Endometrium (tissue), 2 donors: ENCODE measurements at regions not wholly inside any gene's neighbourhood (a gene's known extent, or its start where the extent isn't known, plus 50 kb on each side); places are given as distances from the start of the nearest gene placed in this dataset.

Experiments
- FAIRE-seq: peaks from 2 replicates; lab custom pipeline; 2012; peaks lifted over from hg19 to GRCh38; lab: Jason Lieb, UNC
- donor health status: control.
- donor health status: control.

GRCh38 chr11:116473206-116473769, 299.5 kb downstream of the BUD13 start:
- no peak for FAIRE-seq

DNA sequence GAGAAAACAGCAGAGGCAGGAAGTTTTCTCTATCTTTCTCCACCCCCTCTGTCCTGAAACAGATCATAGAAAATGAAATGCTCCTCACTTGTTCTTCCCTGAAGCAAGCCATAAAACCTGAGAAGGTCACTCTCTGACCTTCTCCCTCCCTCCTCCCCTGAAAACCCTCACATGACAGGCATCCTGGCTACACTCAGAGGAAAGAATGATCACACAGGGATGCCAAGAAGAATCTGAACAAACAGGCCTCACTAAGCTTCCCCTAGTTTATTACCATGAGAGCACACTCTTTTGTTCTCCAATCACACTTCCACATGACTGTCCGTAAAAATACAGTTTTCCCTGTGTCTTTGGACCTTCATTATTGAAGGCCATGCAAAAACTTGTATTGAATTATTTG, 300.1 kb downstream of the BUD13 start:
- FAIRE-seq = no peak

- no peak for FAIRE-seq
Measured at GRCh38 chr11:116471608-116472256, 301.1 kb downstream of the BUD13 start.

DNA sequence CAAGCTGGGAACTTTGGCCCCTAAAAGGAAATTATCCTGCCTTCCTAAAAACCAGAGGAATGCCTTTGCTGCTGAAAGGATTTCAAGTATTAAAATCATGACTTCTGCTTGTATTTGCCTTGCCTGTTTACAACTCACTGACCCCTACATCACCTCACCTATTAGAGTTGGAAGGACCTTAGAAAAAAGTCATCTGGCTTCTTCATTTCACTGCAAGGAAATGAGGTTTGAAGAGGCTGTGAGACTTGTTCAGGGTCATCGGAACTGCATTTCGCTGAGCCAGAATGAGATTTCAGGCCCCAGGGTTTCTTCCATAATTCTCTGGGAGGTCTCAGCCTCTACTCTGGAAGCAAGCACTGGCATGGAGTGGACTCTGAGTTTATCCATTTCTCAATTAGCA, 304.1 kb downstream of the BUD13 start:
- no peak for FAIRE-seq

GRCh38 chr11:116467823-116468222, 305.0 kb downstream of the BUD13 start:
- FAIRE-seq = no peak

DNA sequence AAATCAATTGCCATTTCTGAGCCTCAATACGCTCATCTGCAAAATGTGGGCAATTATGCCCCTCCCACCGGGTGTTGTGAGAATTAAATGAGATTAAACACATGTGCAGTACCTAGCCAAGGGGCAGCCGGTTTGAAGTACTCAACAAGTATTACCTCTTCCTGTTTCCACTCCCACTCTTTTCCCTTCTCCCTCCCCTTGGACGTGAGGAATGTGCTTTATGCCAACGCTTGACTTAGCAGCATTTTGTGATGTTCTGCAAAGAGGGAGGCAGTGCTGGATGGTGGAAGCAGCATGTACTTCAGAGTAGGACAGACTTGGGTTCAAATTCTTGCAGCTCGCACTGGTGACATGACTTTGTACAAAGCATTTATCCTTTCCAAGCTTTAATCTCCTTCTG, 306.0 kb downstream of the BUD13 start:
- FAIRE-seq = no peak

DNA sequence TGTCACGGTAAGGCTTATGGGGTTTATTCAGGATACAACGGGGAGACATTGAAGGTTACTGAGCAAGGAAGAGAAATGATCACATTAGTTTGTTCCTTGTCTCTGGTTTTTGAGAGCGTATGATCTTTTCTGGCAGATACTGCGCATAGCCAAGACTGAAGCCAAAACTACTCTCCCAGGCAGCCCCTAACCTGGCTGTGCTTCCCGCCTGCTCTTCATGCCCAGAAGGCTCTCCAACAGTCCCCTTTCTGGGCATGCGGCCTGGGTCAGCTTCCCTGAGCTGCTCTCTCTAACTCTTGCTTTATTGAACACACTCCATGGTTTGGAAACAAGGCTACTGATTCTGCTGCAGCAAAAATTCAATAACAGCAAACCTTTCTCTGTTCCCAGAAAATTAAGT, 306.6 kb downstream of the BUD13 start:
- FAIRE-seq = no peak

GRCh38 chr11:116465056-116465455, 307.7 kb downstream of the BUD13 start:
- FAIRE-seq = no peak

DNA sequence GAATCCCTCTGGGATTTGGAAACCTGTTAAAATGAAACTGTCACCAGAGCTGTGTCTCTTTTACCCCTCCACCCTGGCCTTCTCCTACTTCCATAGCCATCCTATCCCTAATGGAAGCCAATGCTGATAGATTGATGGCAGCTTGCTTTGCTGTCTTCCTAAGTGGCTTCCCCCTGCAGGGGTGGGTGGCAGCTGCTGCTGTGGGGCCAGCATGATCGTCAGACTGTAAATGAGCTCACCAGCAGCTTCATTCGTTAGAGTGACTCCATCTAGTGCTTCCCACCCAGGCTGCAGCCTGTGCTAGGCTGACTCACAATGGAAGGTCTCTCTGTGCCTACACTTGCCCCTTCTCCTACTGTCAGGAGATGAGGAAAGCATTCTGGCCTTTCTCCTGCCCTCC, 311.0 kb downstream of the BUD13 start:
- no peak for FAIRE-seq

GRCh38 chr11:116460156-116460920, 312.4 kb downstream of the BUD13 start:
- FAIRE-seq = no peak

GRCh38 chr11:116459185-116460045, 313.4 kb downstream of the BUD13 start:
- FAIRE-seq = no peak

- FAIRE-seq = no peak
Measured at GRCh38 chr11:116458546-116458945, 314.2 kb downstream of the BUD13 start.

GRCh38 chr11:116457336-116458007, 315.3 kb downstream of the BUD13 start:
- no peak for FAIRE-seq

DNA sequence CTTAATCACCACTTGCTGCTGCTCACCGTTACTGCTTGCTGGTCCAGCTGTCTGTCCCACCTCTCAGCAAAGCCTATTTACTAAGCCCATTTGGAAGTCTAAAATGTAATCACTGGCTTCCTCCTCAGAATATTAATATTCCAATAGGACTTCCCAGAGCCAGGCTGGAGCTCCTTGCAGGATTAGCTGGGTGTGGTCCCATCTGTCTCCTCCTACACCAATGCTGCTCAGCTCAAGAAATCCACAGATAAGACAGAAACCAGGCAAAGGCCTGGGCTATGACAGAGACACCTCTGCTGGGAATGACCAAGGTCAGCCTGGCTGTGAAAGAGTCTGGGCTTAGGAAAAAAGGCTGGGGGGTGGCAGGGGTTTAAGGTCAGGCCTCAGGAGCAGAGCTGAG, 317.8 kb downstream of the BUD13 start:
- no peak for FAIRE-seq

DNA sequence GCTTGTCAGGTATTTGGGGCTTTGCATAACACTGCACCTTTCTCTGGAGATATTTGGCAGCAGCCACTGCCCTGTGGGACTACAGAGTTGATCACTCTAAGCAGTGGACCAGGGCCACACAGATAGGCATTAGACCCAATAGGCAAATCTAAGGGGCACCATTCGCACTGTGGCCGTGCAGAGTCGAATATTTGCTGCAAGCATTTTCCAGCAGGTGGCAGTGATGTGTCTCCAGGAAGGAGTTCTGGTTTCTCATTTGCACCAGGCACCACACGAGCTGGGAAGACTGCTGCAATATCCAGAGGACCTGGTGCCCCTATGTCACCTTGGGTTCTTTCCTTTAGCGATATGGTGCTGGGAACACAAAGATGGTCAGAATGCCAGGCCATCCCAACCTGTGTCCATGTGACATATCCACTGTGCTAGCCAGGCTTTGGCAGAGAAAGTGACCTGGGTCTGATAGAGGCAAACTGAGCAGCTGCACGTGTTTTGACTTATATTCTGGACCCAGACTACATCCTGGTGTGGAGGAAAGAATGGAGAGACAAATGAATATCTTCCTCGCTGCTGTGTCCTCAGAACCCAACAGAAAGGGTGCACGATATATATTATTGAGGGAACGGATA, 318.7 kb downstream of the BUD13 start:
- FAIRE-seq = no peak

DNA sequence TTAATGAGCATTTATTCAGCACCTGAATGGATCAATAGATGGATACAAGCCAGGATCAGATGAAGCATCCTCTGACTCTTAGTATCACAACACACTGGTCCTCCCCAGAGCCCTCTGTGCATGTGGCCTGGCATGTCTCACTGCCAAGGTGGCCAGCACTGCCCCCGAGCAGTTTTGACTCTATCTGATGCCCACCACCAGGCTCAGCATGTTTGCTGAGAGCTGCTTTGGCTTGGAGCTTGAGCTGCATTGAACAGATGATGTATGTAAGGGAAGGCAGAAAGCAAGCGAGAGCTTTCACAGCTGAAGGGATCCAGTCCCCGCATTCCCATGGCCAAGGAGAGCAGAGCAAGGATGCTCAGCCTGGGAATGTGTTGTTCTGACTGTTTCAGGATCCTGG, 320.3 kb downstream of the BUD13 start:
- FAIRE-seq = no peak

GRCh38 chr11:116449522-116449921, 323.3 kb downstream of the BUD13 start:
- no peak for FAIRE-seq

DNA sequence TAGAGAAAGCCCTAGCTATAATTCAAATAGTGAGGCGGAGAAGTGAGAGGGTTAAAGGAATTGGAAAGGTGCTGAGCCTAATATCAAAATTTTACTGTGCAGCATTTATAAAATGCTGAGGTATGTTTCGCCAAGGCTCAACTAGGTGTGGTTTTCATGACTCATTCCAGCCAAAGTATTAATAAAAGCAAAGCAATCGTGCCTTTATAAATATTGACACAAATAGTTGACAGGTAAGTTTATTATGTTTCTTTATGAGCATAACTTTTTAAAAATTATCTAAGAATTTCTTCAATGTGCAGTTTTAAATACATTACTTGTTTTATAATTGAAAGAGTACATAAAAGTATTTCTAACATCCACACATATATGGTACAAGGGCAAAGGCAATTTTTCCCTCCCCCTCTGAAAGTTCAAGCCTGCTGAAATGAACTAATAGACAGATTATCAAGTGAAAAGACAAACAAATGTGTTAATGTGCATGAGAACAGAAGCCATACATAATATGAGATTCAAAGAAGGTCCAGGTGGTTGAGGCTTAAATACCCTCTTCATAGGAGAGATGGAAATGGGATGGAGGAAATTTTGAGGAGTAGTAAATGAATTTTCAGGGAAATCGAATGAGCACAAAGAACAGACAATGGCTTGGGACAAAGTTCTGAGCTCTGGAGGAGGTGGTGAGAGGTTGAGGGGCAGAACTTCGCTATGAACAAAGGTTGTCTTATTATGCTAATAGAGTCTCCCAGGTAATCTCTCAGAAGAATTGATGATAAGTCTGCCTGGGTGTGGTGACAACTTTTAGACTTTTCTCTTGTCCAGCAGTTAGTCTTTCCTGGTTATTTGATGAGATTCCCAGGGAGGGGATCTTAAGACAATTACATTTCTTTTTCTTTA, 326.5 kb downstream of the BUD13 start:
- no peak for FAIRE-seq

DNA sequence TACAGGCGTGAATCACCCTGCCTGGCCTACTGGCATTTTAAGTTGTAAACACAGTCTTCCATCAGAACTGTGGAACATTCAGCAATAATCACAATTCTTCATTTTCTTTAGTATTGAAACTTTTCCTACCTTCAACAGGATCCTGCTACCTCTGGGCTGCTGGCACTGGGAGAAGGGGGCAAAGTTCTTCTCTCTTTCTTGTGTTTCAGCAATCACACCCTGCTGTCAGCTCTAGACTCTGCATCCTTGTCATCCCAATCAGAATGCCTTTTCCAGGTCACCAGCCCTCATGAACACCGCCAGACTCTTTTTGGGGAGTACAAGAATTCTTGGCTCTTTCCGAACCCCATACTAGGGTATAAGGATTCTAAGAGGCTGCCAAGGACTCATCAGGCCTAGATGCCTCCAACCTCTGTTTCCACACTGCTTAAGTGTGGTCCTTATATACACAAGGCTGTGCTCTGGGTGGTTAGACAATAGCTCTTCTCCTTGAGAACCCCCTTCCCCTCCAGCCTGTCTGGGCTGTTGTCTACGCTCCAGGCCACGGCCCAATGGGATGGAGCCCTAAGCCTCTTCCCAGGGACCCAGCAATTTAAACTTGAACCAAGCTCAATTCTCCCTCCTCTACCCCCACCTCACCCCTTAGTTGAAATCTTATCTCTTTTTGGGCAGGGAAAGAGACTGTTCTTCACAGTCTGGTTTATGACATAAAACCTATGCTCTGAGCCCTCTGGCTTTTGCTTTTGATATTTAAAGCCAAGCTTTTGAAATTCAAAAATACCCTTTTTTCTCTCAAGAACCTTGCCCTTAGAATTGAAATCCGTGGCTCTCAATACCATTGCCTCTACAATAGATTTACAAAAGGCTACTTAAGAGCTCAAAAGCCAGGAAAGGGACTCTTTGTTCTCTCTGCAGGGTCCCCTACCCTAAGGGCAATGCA, 327.4 kb downstream of the BUD13 start:
- FAIRE-seq = no peak
